IgD-negative memory B cell (primary cell): ENCODE measurements at regions not wholly inside any gene's neighbourhood (a gene's known extent, or its start where the extent isn't known, plus 50 kb on each side); places are given as distances from the start of the nearest gene placed in this dataset.

ENCODE experiments used
- H3K27ac Mint-ChIP-seq, 3 donors: one replicate each; pipeline ENCODE4 v1.8.0; 2020 to 2022; ENCODE audit warnings: mild to moderate bottlenecking in 3 of 3, mixed read lengths in 3 of 3, moderate library complexity in 1 of 3
- H3K27me3 Mint-ChIP-seq: one replicate; pipeline ENCODE4 v1.8.0; 2021; ENCODE audit warnings: mixed read lengths
- H3K36me3 Mint-ChIP-seq: one replicate; pipeline ENCODE4 v1.8.0; 2020; ENCODE audit warnings: mild to moderate bottlenecking, mixed read lengths
- H3K4me1 Mint-ChIP-seq, 3 donors: one replicate each; pipeline ENCODE4 v1.8.0; 2020 to 2022; ENCODE audit warnings: mixed read lengths in 3 of 3, mild to moderate bottlenecking in 1 of 3
- H3K4me3 Mint-ChIP-seq, 4 donors: one replicate each; pipeline ENCODE4 v1.8.0; 2020 to 2022; ENCODE audit warnings: mild to moderate bottlenecking in 4 of 4, mixed read lengths in 4 of 4, moderate library complexity in 3 of 4
- H3K9me3 Mint-ChIP-seq, 3 donors: one replicate each; pipeline ENCODE4 v1.8.0; 2020 to 2021; ENCODE audit warnings: mixed read lengths in 3 of 3, mild to moderate bottlenecking in 1 of 3

DNA sequence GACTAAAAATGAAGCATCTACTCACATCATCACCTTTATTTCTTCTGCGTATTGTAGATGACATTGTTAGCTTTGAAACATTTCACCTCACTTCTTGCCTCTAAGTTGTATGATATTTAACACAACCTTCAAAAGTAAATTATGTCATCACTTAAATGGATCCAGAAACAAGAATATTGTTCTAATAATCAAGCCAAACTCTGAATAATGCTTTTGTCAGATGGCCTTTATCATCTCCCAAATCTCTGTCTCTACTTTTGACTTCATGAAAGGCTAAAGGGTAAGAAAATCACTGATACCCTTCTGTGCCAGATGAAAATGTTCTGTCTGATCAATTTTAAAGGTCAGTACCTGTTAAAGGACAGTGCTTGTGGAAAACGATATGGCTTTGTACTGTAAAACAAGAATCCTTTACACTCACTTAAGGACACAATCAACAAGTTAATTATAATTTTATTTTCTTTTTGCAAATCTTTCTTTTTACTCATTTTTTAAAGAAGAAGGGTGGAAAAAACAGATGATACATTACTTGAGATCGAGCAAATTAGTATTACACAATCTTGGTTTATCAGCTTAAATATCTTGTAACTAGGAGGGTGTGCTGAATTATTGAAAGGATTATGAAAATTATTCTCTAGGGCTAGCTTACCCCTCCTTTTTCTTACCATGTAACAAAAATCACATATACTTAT, 309.4 kb upstream of the IGFBP3 start:
- H3K4me3 Mint-ChIP-seq: no peak overlapping the region
- peaks cover 0 to 4% (median 2%) of the 10 kb centered on the region in 3 donors for H3K9me3 Mint-ChIP-seq
- H3K4me1 Mint-ChIP-seq: no peaks in the 10 kb centered on the region
- H3K36me3 Mint-ChIP-seq: no peaks in the 10 kb centered on the region
- no peaks in the 10 kb centered on the region for H3K27me3 Mint-ChIP-seq
- H3K27ac Mint-ChIP-seq: no peak overlapping the region

DNA sequence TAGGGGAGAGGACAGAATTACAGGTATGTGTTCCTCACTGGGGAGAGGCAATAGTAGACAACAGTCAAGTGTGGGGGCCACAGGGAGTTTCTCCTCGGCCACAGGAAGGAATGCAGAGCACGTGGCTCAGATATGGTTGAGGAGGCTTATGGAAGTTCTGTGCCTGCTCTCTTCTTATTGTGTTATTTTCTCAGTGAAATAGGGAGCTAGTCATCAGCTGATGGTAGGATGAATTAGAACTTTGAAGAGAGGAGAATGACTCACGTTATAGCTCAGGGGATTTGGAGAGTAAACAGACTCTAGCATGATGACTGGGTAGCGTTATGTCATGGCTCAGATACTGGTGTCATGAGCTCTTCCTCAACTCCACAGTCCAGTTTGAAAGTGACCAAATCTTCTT, 308.3 kb upstream of the IGFBP3 start:
- no peaks in the 10 kb centered on the region for H3K36me3 Mint-ChIP-seq
- H3K27me3 Mint-ChIP-seq: no peaks in the 10 kb centered on the region
- no peak overlapping the region for H3K4me3 Mint-ChIP-seq
- peaks cover 0 to 4% (median 2%) of the 10 kb centered on the region in 3 donors for H3K9me3 Mint-ChIP-seq
- no peaks in the 10 kb centered on the region for H3K4me1 Mint-ChIP-seq
- no peak overlapping the region for H3K27ac Mint-ChIP-seq

DNA sequence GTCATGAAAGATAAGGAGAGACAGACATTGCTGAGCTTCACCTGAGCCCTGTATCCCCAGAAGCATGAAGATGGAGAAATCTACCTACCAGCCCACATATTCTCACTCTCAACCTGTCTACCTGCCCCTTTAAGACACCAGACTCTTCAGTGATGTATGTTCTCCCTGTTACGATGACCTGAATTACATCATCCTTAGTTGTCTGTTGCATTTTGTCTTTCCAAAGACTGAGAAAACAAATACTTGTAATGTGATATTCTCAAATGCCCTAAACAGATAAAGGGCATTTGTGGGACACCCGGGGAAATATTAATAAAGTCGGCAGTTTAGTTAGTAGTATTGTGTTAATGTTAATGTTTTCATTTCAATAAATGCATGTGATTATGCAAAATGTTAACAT, 305.8 kb upstream of the IGFBP3 start:
- no peak overlapping the region for H3K4me3 Mint-ChIP-seq
- no peaks in the 10 kb centered on the region for H3K4me1 Mint-ChIP-seq
- no peak overlapping the region for H3K27ac Mint-ChIP-seq
- H3K9me3 Mint-ChIP-seq: peaks cover 4 to 6% (median 5%) of the 10 kb centered on the region in 3 donors
- H3K36me3 Mint-ChIP-seq: no peaks in the 10 kb centered on the region
- H3K27me3 Mint-ChIP-seq: no peaks in the 10 kb centered on the region

DNA sequence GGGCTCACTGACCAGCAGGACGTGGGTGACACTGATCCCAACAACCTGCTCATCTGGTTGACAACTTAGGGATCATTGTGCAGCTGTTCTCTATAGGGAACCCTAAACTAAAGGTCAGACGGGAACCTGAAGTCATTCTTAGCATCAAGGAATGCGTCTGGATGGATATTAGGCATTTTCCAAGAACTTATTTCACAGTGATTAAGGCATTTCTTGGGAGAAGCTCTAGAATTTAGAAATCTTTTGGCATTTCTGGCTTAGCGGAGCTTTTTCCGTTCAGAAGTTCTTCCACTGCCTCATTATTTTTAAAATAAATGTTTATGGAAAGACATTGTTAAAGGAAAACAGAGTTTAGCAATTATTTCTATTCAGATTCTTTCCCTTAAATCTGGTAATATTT, 303.3 kb upstream of the IGFBP3 start:
- H3K27me3 Mint-ChIP-seq: no peaks in the 10 kb centered on the region
- H3K4me1 Mint-ChIP-seq: no peaks in the 10 kb centered on the region
- H3K9me3 Mint-ChIP-seq: peaks cover 4 to 6% (median 5%) of the 10 kb centered on the region in 3 donors
- no peak overlapping the region for H3K27ac Mint-ChIP-seq
- no peaks in the 10 kb centered on the region for H3K36me3 Mint-ChIP-seq
- H3K4me3 Mint-ChIP-seq: no peak overlapping the region

DNA sequence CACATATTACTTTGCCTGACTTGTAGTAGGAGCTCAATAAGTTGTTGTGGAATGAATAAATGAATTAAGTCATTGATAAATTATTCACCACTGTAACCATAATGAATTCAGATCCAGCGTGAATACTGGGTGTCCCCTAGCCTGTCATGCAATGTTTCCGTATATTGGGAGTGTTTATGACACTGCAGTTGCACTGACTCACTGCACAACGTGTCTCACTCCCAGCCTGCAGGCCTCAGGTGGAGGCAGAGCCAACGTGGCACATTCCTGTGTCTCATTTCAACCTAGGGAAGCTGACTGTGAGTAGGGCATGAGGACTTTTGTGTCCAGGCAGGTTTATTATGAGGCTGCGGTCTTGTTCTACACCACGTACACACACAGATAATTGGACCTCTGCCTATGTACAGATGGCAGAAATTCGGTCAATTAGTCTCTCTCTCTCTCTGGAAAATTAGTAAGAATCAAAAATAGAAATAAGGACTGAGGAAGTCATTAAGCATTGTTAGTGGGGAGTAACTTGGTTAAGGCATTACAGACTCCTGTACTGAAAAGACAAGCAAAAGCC, 299.1 kb upstream of the IGFBP3 start:
- H3K36me3 Mint-ChIP-seq: no peaks in the 10 kb centered on the region
- H3K4me3 Mint-ChIP-seq: no peak overlapping the region
- peaks cover 2 to 5% (median 4%) of the 10 kb centered on the region in 3 donors for H3K9me3 Mint-ChIP-seq
- no peaks in the 10 kb centered on the region for H3K4me1 Mint-ChIP-seq
- H3K27ac Mint-ChIP-seq: no peak overlapping the region
- H3K27me3 Mint-ChIP-seq: no peaks in the 10 kb centered on the region

DNA sequence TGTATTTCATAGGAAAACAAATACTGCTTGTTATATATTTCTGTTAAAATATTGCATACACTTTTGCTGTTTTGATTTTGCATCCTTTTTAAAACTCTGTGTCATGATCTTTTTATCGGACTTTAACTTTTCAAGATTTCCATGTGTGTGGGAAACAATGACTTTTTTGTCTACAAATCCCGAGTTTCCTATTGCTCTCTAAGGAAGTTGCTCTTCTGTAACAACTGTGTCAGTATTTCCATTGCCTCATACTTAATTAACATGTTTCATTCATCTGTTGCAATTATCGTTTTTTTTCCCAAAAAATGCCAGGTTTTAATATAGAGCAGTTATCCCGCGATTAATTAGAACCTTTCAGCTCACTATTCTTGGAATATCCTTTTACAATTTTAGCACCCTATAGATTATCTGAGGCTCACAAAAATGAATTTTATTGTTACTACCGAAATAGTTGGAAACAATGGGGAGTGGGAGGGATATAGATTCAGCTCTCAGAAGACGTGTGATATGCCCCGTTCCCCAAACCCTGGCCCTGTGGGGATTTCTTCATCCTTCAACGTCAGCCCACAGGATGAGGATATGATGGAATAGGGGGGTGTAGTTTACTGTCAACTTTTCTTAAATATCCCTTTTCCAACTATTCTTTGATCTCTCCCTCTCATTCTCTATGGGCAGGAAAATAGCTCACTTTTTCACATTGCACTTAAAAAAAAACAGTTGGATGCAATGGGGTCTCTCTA, 297.6 kb upstream of the IGFBP3 start:
- Mint-ChIP-seq H3K36me3 (no peaks in the 10 kb centered on the region), H3K4me1 (no peaks in the 10 kb centered on the region), H3K9me3 (peaks cover 2 to 5% (median 4%) of the 10 kb centered on the region in 3 donors), H3K27ac (no peak overlapping the region), H3K4me3 (no peak overlapping the region), H3K27me3 (no peaks in the 10 kb centered on the region)

DNA sequence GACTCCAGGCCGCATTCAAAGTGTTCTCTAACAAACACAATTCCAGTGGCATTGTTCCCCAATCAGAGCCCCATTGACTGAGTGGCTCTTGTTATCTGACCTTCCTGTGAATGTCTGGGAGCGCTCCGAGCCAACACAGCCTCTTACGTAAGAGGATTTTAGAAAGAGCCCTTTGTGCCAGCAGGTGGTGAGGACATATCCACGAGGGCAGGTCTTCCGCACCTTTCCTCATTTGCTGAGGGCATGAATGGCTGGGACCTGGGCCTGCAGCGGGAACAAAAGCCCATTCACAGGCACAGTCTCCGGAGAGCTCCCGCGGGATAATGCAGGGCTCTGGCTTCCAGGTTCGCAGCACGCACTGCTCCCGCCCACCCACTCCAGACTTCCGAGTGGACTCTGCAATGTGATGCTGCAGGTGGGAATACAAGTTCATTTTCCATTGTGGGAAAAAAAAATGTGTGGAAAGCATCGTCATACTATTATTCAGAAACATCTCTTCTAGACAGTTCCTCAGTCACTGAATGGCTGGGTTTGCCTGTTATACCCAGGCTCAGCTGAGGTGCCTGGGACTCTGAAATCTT, 295.0 kb upstream of the IGFBP3 start:
- no peak overlapping the region for H3K27ac Mint-ChIP-seq
- H3K27me3 Mint-ChIP-seq: peaks cover under 1% of the 10 kb centered on the region
- H3K9me3 Mint-ChIP-seq: peaks cover 0 to 4% (median 3%) of the 10 kb centered on the region in 3 donors
- no peak overlapping the region for H3K4me3 Mint-ChIP-seq
- H3K36me3 Mint-ChIP-seq: no peaks in the 10 kb centered on the region
- H3K4me1 Mint-ChIP-seq: peaks cover 0 to 2% (median 0%) of the 10 kb centered on the region in 3 donors

DNA sequence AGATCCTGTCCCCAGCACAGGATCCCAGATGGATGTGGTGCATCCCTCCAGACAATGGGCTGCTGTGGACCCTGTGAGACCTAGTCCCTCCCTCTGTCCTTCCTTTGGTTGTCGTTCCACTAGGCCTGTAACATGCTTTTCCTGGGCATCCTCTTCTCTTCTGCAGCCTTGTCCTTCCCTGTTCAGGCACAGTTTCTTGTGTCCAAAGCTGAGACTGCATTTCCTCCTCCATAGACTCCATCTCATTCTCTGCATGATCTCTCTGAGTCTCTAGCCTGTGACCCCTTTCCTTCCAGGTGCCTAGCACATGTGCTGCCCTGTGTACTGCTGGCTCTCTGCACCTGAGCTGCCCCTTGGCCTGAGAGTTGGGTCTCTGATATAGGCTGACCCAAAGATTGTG, 293.5 kb upstream of the IGFBP3 start:
- Mint-ChIP-seq H3K27me3 (peaks cover 3% of the 10 kb centered on the region), H3K27ac (no peak overlapping the region), H3K9me3 (peaks cover 0 to 4% (median 3%) of the 10 kb centered on the region in 3 donors), H3K4me1 (peaks cover 0 to 2% (median 0%) of the 10 kb centered on the region in 3 donors), H3K4me3 (no peak overlapping the region), H3K36me3 (no peaks in the 10 kb centered on the region)

DNA sequence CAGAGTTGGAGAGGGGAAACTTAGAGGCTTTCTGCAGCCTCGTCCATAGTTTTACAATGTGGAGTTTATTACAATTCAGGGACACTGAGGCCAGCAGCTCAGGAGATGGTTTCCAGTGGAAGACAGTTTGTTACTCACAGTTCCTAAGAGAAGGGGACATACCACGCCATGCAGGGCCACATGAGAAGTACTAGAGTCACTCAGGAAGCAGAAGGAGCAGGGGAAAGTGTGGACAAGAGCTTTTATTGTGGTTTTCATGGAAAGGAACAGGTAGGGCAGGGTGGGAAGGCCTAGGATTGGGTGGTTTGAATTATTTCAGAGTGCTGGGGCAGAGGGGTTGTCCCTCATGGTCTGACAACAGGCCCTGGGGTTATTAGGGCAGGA, 292.1 kb upstream of the IGFBP3 start:
- Mint-ChIP-seq H3K9me3 (peaks cover 0 to 4% (median 3%) of the 10 kb centered on the region in 3 donors), H3K27ac (no peak overlapping the region), H3K4me1 (peaks cover 0 to 2% (median 0%) of the 10 kb centered on the region in 3 donors), H3K4me3 (no peak overlapping the region), H3K27me3 (peaks cover 3% of the 10 kb centered on the region), H3K36me3 (no peaks in the 10 kb centered on the region)

DNA sequence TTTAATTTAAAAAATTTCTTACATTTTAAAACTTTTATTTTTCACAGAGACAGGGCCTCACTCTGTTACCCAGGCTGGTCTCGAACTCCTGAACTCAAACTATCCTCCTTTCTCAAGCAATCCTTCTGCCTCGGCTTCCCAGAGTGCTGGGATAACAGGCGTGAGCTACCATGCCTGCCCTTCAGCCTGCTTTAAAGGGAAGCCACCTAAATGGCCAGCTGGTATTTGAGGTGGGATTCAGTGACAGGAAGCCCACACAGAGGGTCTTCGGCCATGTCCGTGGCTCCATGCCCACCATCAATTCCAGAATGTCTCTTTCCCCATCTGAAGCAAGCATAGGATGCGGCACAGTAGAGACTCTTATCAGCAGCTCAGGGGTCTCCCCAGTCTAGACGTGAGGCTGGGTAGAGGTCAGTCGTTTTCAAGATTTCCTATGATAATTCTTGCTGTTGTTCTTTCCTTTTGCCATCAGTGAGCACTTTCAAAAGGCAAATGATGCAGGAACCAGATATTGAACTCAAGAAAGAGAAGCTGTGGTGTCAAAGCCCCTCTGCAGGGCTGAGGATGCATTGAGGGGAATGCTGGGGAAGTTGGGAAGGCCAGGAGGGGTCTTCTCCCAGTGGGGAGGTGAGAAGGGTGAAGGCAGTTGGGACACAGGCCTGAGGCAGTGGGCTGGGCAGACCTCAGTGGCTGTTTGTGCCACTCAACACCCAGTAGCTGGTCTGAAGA, 291.5 kb upstream of the IGFBP3 start:
- Mint-ChIP-seq H3K36me3 (no peaks in the 10 kb centered on the region), H3K27ac (no peak overlapping the region), H3K27me3 (peaks cover 3% of the 10 kb centered on the region), H3K4me3 (no peak overlapping the region), H3K4me1 (peaks cover 0 to 2% (median 0%) of the 10 kb centered on the region in 3 donors), H3K9me3 (peaks cover 0 to 4% (median 3%) of the 10 kb centered on the region in 3 donors)

DNA sequence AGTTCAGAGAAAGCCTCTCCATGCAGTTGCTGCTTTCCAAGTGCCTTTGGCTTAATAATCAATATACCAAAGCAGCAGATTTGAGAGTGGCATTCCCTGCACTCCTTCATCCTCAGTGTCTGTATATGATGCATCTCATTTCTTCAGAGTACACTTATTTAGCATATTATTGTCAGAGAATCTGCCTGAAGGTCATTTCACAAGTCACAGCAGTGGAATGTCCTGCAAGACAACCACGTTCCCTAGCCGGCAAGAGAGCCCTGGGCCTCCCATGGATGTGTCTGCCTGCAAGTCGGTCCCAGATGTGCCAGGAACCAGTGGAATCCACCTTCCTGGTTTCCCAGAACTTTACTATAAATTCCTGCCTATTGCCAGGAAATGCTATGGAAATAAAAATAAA, 289.4 kb upstream of the IGFBP3 start:
- H3K4me1 Mint-ChIP-seq: peaks cover 0 to 2% (median 0%) of the 10 kb centered on the region in 3 donors
- H3K36me3 Mint-ChIP-seq: no peaks in the 10 kb centered on the region
- peaks cover 0 to 3% (median 3%) of the 10 kb centered on the region in 3 donors for H3K9me3 Mint-ChIP-seq
- H3K27ac Mint-ChIP-seq: no peak overlapping the region
- no peak overlapping the region for H3K4me3 Mint-ChIP-seq
- peaks cover 3% of the 10 kb centered on the region for H3K27me3 Mint-ChIP-seq

DNA sequence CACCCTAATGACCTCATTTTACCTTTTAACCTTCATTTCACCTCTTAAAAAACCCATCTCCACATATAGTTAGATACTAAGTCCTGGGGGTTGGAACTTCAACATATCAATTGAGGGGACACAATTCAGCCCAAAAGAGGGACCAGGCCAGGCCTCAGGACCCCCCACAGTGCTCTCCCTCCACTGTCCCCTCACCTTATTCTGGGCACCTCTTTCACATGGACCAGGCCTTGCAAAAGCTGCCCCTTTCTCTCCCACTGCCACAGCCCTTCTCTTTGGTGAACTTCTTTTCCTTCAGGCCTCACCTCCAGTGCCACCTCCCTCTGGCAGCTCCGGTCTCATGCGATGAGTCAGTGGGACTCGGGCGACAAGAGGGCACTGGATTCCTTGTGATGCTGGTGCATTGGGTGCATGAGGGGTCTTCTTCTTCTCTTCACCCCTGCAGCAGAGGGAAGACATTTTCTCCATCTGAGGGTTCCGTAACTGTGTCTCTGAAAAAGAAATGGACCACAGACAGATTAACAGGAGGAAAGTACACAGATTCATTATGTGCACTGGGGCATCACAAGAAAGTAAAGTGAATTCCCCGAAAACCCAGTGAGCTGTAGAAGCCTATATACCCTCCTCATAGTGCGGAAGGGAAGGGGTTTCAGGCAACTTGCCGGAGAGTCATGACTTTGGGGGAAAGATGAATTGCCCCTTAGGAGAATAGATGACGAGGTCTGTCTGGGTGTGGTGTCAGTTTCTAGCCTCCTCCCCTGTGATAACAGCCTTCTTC, 288.7 kb upstream of the IGFBP3 start:
- Mint-ChIP-seq H3K4me1 (peaks cover 0 to 2% (median 0%) of the 10 kb centered on the region in 3 donors), H3K36me3 (no peaks in the 10 kb centered on the region), H3K27ac (peak overlapping the region in 1 of 3 donors; percentile 67), H3K27me3 (peaks cover 3% of the 10 kb centered on the region), H3K9me3 (peaks cover 0 to 3% (median 2%) of the 10 kb centered on the region in 3 donors), H3K4me3 (no peak overlapping the region)

DNA sequence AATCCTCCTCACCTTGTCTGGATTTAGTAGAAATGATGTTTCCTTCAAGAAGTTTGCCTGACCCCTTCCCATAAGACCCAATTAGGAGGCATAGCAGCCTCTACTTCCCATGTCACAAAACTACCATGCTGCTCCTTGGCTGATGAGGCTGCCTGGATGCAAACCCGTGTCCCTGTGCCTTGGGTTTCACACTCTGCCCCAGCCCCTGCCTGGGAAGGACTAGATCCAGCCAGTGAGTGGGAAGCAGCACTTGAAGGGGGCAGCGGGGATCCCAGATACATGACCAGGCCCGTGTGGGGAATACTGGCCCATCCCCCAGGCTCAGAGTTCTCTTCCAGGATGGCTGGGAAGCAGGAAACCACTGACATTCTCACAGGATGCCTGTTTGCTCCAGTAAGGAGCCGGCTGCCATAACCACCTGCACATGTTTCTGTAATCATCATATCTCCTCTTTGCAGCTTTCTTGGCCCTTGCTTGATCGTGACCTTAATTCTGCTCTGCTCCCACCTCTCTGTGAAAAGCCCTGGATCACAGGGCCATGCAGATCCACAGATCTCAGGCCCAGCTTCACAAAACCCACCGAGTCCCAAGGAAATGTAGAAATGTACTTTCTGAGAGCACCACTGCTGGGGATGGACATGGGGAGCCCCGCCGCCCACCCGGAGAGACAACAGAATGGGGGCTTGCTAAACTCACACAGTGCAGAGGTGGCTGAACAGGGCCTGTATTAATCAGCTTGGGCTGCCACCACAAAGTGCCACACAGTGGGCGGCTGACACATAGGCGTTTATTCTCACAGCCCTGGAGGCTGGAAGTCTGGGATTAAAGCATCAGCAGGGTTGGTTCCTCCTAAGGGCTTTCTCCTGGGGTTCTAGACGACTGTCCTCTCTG, 287.8 kb upstream of the IGFBP3 start:
- Mint-ChIP-seq H3K4me1 (peaks cover 0 to 2% (median 0%) of the 10 kb centered on the region in 3 donors), H3K36me3 (no peaks in the 10 kb centered on the region), H3K9me3 (peaks cover 0 to 3% (median 2%) of the 10 kb centered on the region in 3 donors), H3K27me3 (peaks cover 3% of the 10 kb centered on the region), H3K27ac (no peak overlapping the region), H3K4me3 (no peak overlapping the region)
